ENCODE measurements at regions not wholly inside any gene's neighbourhood (a gene's known extent, or its start where the extent isn't known, plus 50 kb on each side); places are given as distances from the start of the nearest gene placed in this dataset.

DNA sequence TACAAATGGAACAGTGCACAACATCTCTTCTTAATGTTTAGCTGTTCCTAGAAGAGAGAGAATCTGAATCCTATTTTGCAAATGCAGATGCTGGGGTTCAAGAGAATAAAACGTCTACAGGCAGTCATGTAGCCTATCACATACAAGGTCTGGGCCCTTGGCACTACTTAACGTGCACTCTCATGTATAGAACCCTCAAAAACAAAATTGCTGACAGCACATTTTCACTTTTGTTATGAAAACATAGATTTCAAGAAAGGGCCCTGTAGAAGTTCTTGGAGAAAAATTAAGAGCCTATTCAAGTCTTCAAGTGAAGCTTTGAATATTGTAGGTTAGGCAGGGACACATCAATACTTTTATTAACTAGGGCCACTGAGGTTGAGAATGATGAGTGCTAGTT lies 504.3 kb upstream of the FAM98A start:
- H3K27ac ChIP-seq (ENCODE audit: low read depth, low read length) = no peak overlapping the region
- no peaks in the 10 kb centered on the region for H3K36me3 Mint-ChIP-seq
- ChIA-PET POLR2A (ENCODE audit: partially characterized antibody) (no interaction called here), CTCF (ENCODE audit: partially characterized antibody) (interaction anchor here (1.2 kb wide), 1 partner anchor 13 kb away, joined by 3 read pairs; no protein-coding TSS in a partner anchor)
- intact Hi-C loops (cut with micrococcal nuclease) = no loop called here
- H3K9me3 ChIP-seq (ENCODE audit: control insufficient read depth in 1 of 2, low read length in 2 of 2) = no peaks in the 10 kb centered on the region
- H3K27me3 ChIP-seq (ENCODE audit: insufficient read depth, low read length) = no peaks in the 10 kb centered on the region
- no peak for DNase-seq
- H3K4me1 ChIP-seq (ENCODE audit: insufficient read depth, low read length) = no peaks in the 10 kb centered on the region
- no peak overlapping the region for H3K27ac Mint-ChIP-seq
- no peaks in the 10 kb centered on the region for H3K36me3 ChIP-seq (ENCODE audit: insufficient read depth, low read length)
- H3K4me3 Mint-ChIP-seq = no peak overlapping the region
- no peaks in the 10 kb centered on the region for H3K9me3 Mint-ChIP-seq
- H3K27me3 Mint-ChIP-seq = no peaks in the 10 kb centered on the region
- H3K4me3 ChIP-seq (ENCODE audit: low read length in 2 of 2) = no peak overlapping the region
- H3K4me1 Mint-ChIP-seq = no peaks in the 10 kb centered on the region

DNA sequence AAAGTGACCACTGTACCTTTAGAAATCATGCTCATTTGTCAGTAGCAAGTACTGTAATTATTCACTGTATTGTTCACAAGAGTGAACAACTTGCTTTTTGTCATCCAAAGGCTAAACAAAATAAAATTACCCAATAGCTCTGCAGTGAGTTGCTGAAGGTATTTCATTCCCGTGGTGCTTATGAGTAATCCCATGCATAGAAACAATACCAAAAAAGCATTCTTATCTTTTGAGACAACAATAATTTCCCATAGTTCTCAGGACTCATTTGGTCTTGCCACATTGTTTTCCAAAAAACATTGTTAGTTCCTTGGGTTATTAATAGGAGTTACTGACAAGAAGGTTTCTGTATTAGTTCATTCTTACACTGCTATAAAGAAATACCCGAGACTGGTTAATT lies 503.2 kb upstream of the FAM98A start:
- ChIA-PET POLR2A (ENCODE audit: partially characterized antibody) (no interaction called here), CTCF (ENCODE audit: partially characterized antibody) (no interaction called here)
- Histone ChIP-seq H3K4me3 (ENCODE audit: low read length in 2 of 2) (no peak overlapping the region), H3K27me3 (ENCODE audit: insufficient read depth, low read length) (no peaks in the 10 kb centered on the region), H3K9me3 (ENCODE audit: control insufficient read depth in 1 of 2, low read length in 2 of 2) (no peaks in the 10 kb centered on the region), H3K36me3 (ENCODE audit: insufficient read depth, low read length) (no peaks in the 10 kb centered on the region), H3K27ac (ENCODE audit: low read depth, low read length) (no peak overlapping the region), H3K4me1 (ENCODE audit: insufficient read depth, low read length) (no peaks in the 10 kb centered on the region)
- H3K27ac Mint-ChIP-seq = no peak overlapping the region
- no peak overlapping the region for H3K4me3 Mint-ChIP-seq
- no peaks in the 10 kb centered on the region for H3K9me3 Mint-ChIP-seq
- no peaks in the 10 kb centered on the region for H3K36me3 Mint-ChIP-seq
- H3K27me3 Mint-ChIP-seq = no peaks in the 10 kb centered on the region
- intact Hi-C loops (cut with micrococcal nuclease) = no loop called here
- H3K4me1 Mint-ChIP-seq = no peaks in the 10 kb centered on the region
- no peak for DNase-seq

DNA sequence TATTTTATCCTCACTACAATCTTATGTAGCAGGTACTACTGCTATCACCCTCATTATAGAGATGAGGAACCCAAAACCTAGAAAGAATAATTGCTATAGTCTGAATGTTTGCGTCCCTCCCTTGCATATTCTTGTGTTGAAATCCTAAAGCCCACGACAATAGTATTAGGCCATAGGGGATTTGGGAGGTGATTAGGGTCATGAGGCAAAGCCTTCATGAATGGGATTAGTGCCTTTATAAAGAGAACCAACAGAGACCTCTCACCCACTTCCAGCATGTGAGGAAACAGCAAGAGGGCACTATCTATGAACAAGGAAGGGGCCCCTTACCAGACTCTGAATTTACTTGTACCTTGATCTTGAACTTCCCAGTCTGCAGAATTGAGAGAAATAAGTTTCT lies 500.3 kb upstream of the FAM98A start:
- Histone ChIP-seq H3K9me3 (ENCODE audit: control insufficient read depth in 1 of 2, low read length in 2 of 2) (no peaks in the 10 kb centered on the region), H3K4me1 (ENCODE audit: insufficient read depth, low read length) (no peaks in the 10 kb centered on the region), H3K36me3 (ENCODE audit: insufficient read depth, low read length) (no peaks in the 10 kb centered on the region), H3K27me3 (ENCODE audit: insufficient read depth, low read length) (no peaks in the 10 kb centered on the region), H3K4me3 (ENCODE audit: low read length in 2 of 2) (no peak overlapping the region), H3K27ac (ENCODE audit: low read depth, low read length) (no peak overlapping the region)
- ChIA-PET CTCF (ENCODE audit: partially characterized antibody) (no interaction called here), POLR2A (ENCODE audit: partially characterized antibody) (no interaction called here)
- Mint-ChIP-seq H3K4me3 (no peak overlapping the region), H3K36me3 (no peaks in the 10 kb centered on the region), H3K27ac (no peak overlapping the region), H3K4me1 (no peaks in the 10 kb centered on the region), H3K27me3 (peaks cover 0 to 1% of the 10 kb centered on the region in 2 donors), H3K9me3 (no peaks in the 10 kb centered on the region)
- intact Hi-C loops (cut with micrococcal nuclease) = no loop called here
- DNase-seq = no peak

DNA sequence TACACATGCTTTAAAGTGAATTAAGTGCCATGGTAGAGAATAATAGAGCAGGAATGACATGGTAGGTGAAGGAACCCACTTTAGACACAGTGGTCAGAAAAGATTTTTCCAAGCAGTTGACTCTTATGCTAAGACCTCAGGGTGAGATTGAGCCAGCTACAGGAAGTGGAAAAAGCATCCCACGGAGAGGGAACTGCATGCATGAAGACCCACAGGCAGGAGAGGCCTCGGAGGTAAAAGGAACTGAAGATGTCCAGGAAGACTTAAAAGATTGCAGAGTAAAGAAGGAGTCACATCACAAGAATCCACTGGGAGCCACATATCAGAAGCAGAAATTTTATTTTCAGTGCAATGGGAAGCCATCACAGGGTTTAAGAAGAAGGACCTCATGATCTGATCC lies 499.2 kb upstream of the FAM98A start:
- no peak overlapping the region for H3K27ac Mint-ChIP-seq
- H3K4me1 Mint-ChIP-seq = peaks cover 0 to 2% (median 0%) of the 10 kb centered on the region in 4 donors
- CTCF ChIA-PET (ENCODE audit: partially characterized antibody) = no interaction called here
- peaks cover 0 to 1% of the 10 kb centered on the region in 2 donors for H3K27me3 Mint-ChIP-seq
- no peaks in the 10 kb centered on the region for H3K36me3 ChIP-seq (ENCODE audit: insufficient read depth, low read length)
- H3K27ac ChIP-seq (ENCODE audit: low read depth, low read length) = no peak overlapping the region
- no peaks in the 10 kb centered on the region for H3K4me1 ChIP-seq (ENCODE audit: insufficient read depth, low read length)
- no peak overlapping the region for H3K4me3 Mint-ChIP-seq
- no peak overlapping the region for H3K4me3 ChIP-seq (ENCODE audit: low read length in 2 of 2)
- no peaks in the 10 kb centered on the region for H3K9me3 Mint-ChIP-seq
- H3K9me3 ChIP-seq (ENCODE audit: control insufficient read depth in 1 of 2, low read length in 2 of 2) = no peaks in the 10 kb centered on the region
- intact Hi-C loops (cut with micrococcal nuclease) = no loop called here
- POLR2A ChIA-PET (ENCODE audit: partially characterized antibody) = no interaction called here
- H3K36me3 Mint-ChIP-seq = no peaks in the 10 kb centered on the region
- no peak for DNase-seq
- no peaks in the 10 kb centered on the region for H3K27me3 ChIP-seq (ENCODE audit: insufficient read depth, low read length)

DNA sequence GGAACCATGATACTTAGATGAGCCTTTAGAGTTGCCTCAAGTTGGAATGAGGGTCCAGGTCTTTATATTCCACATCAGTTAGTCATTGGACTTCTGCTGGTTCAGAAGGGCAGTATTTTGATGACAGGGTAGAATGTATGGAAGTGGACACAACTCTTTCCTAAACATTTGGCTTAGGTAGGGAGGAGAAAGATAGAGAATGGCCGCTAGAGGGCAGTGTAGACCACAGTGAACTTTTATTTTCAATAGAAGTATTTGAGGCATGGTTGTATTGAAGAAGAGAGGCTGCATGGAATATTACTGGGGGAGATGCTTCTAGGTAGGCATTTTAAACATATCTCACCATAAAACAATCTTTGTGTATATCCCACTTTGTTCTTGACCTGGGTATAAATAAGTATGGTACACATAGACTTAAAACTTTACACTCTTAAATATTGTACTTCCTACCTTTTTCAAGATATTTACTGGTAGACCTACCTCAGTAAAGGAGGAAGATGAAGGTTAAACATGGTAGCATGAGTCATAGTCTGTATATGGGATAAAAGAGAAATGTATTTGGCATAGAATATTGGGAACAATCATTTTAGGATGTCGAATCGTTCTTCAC lies 497.6 kb upstream of the FAM98A start:
- H3K4me1 Mint-ChIP-seq = peaks cover 0 to 2% (median 0%) of the 10 kb centered on the region in 4 donors
- Histone ChIP-seq H3K27ac (ENCODE audit: low read depth, low read length) (no peak overlapping the region), H3K4me3 (ENCODE audit: low read length in 2 of 2) (no peak overlapping the region), H3K9me3 (ENCODE audit: control insufficient read depth in 1 of 2, low read length in 2 of 2) (no peaks in the 10 kb centered on the region), H3K27me3 (ENCODE audit: insufficient read depth, low read length) (no peaks in the 10 kb centered on the region), H3K36me3 (ENCODE audit: insufficient read depth, low read length) (no peaks in the 10 kb centered on the region), H3K4me1 (ENCODE audit: insufficient read depth, low read length) (no peaks in the 10 kb centered on the region)
- peak in 4 of 5 donors; percentile 27 to 34 (median 28) for DNase-seq
- peaks cover 0 to 1% of the 10 kb centered on the region in 2 donors for H3K27me3 Mint-ChIP-seq
- no peak overlapping the region for H3K4me3 Mint-ChIP-seq
- no peaks in the 10 kb centered on the region for H3K9me3 Mint-ChIP-seq
- intact Hi-C loops (cut with micrococcal nuclease) = loop anchor here (2.0 kb wide), 1 partner anchor 1314 kb away; no protein-coding TSS in a partner anchor
- H3K27ac Mint-ChIP-seq = no peak overlapping the region
- CTCF ChIA-PET (ENCODE audit: partially characterized antibody) = interaction anchor here (0.9 to 1.5 kb wide), 2 partner anchors 12 to 26 kb away, joined by 4 read pairs; no protein-coding TSS in a partner anchor
- POLR2A ChIA-PET (ENCODE audit: partially characterized antibody) = no interaction called here
- H3K36me3 Mint-ChIP-seq = no peaks in the 10 kb centered on the region

DNA sequence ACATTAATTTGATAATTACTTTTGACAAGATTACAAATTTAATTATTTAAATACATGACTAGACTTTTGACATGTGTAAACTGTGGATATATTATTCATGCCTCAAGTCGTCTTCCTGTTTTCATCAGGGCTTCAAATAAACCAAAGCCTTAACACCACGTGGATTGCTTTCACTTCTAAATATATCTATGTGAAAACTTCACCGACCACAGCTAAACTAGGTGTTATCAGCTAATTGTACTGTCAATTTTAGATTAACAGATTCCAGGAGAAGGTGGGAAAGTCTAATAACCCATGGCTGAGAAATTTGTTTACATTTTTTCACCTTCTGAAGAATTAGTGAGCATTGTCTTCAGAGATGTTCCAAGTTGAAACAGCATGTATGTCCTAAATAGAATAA lies 494.7 kb upstream of the FAM98A start:
- Histone ChIP-seq H3K27ac (ENCODE audit: low read depth, low read length) (no peak overlapping the region), H3K36me3 (ENCODE audit: insufficient read depth, low read length) (no peaks in the 10 kb centered on the region), H3K4me3 (ENCODE audit: low read length in 2 of 2) (no peak overlapping the region), H3K27me3 (ENCODE audit: insufficient read depth, low read length) (no peaks in the 10 kb centered on the region), H3K9me3 (ENCODE audit: control insufficient read depth in 1 of 2, low read length in 2 of 2) (no peaks in the 10 kb centered on the region), H3K4me1 (ENCODE audit: insufficient read depth, low read length) (no peaks in the 10 kb centered on the region)
- intact Hi-C loops (cut with micrococcal nuclease) = no loop called here
- DNase-seq = no peak
- no peak overlapping the region for H3K4me3 Mint-ChIP-seq
- peaks cover 0 to 2% (median 0%) of the 10 kb centered on the region in 4 donors for H3K4me1 Mint-ChIP-seq
- H3K27me3 Mint-ChIP-seq = peaks cover 0 to 1% of the 10 kb centered on the region in 2 donors
- H3K9me3 Mint-ChIP-seq = no peaks in the 10 kb centered on the region
- no peak overlapping the region for H3K27ac Mint-ChIP-seq
- CTCF ChIA-PET (ENCODE audit: partially characterized antibody) = no interaction called here
- H3K36me3 Mint-ChIP-seq = no peaks in the 10 kb centered on the region
- POLR2A ChIA-PET (ENCODE audit: partially characterized antibody) = no interaction called here

DNA sequence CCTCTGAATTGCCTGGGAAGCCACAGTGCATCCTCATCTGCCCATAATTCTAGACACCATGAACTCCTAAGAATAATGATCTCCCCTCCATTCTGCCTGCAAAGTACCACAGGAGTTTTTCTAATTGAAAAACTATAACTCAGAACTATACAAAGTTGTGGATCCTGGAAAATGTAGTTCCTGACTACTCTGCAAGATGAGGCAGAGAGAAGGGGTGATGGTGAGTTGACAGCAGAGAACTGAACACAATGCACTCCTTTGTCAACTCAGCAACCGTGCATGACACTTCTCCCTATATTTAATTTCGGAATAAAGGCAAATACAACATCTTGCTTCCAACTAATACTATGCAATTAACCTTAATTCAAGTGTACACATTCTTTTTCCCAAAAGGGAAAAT lies 471.1 kb upstream of the FAM98A start:
- no peaks in the 10 kb centered on the region for H3K4me1 Mint-ChIP-seq
- H3K4me1 ChIP-seq (ENCODE audit: insufficient read depth, low read length) = no peaks in the 10 kb centered on the region
- no peak for DNase-seq
- peaks cover 0 to 2% (median 0%) of the 10 kb centered on the region in 8 donors for H3K9me3 Mint-ChIP-seq
- ChIA-PET POLR2A (ENCODE audit: partially characterized antibody) (no interaction called here), CTCF (ENCODE audit: partially characterized antibody) (interaction anchor here (1.3 kb wide), 1 partner anchor 25 kb away, joined by 4 read pairs; no protein-coding TSS in a partner anchor)
- H3K4me3 Mint-ChIP-seq = no peak overlapping the region
- no peaks in the 10 kb centered on the region for H3K9me3 ChIP-seq (ENCODE audit: control insufficient read depth in 1 of 2, low read length in 2 of 2)
- H3K36me3 ChIP-seq (ENCODE audit: insufficient read depth, low read length) = no peaks in the 10 kb centered on the region
- H3K27me3 Mint-ChIP-seq = peaks cover 0 to 1% of the 10 kb centered on the region in 2 donors
- no peak overlapping the region for H3K27ac ChIP-seq (ENCODE audit: low read depth, low read length)
- H3K36me3 Mint-ChIP-seq = no peaks in the 10 kb centered on the region
- H3K27me3 ChIP-seq (ENCODE audit: insufficient read depth, low read length) = no peaks in the 10 kb centered on the region
- no peak overlapping the region for H3K4me3 ChIP-seq (ENCODE audit: low read length in 2 of 2)
- intact Hi-C loops (cut with micrococcal nuclease) = no loop called here
- no peak overlapping the region for H3K27ac Mint-ChIP-seq

All from CD4-positive, alpha-beta memory T cell (primary cell).